Gastrocnemius medialis (tissue), 4 donors: ENCODE measurements at regions not wholly inside any gene's neighbourhood (a gene's known extent, or its start where the extent isn't known, plus 50 kb on each side); places are given as distances from the start of the nearest gene placed in this dataset.

Source experiments
- POLR2A ChIP-seq, 2 donors: fragments of 450-650 bp; IDR thresholded peaks; one replicate each; pipeline ENCODE4 v1.6.1; 2017; ENCODE audit warnings: antibody characterized with exemption in 2 of 2, mild to moderate bottlenecking in 2 of 2, moderate library complexity in 2 of 2
- TF ChIP-seq, protein P1 (sequence below), 5 experiments: fragments of 450-650 bp in 3 of 5; fragments of 200-600 bp in 2 of 5; sonication (generic) in 2 of 5; IDR thresholded peaks in 4 of 5; conservative IDR thresholded peaks in 1 of 5; 1 replicate in 4 of 5; 2 replicates in 1 of 5; pipeline ENCODE4 v1.5.1; 2016 to 2019; ENCODE audit warnings: antibody characterized with exemption in 5 of 5, mild to moderate bottlenecking in 3 of 5, moderate library complexity in 3 of 5

- TF ChIP-seq, protein P1, sequence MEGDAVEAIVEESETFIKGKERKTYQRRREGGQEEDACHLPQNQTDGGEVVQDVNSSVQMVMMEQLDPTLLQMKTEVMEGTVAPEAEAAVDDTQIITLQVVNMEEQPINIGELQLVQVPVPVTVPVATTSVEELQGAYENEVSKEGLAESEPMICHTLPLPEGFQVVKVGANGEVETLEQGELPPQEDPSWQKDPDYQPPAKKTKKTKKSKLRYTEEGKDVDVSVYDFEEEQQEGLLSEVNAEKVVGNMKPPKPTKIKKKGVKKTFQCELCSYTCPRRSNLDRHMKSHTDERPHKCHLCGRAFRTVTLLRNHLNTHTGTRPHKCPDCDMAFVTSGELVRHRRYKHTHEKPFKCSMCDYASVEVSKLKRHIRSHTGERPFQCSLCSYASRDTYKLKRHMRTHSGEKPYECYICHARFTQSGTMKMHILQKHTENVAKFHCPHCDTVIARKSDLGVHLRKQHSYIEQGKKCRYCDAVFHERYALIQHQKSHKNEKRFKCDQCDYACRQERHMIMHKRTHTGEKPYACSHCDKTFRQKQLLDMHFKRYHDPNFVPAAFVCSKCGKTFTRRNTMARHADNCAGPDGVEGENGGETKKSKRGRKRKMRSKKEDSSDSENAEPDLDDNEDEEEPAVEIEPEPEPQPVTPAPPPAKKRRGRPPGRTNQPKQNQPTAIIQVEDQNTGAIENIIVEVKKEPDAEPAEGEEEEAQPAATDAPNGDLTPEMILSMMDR (IDR thresholded peaks at IDR 0.05 in 4 of 5, conservative IDR thresholded peaks at IDR 0.05 in 1 of 5) = no peak
- no peak for TF ChIP-seq POLR2A (IDR thresholded peaks at IDR 0.05)
Observed at GRCh38 chr16:26969589-26970231, 97.0 kb upstream of the C16orf82 start.
